ENCODE measurements at regions not wholly inside any gene's neighbourhood (a gene's known extent, or its start where the extent isn't known, plus 50 kb on each side); places are given as distances from the start of the nearest gene placed in this dataset.

- DNase-seq (ENCODE audit: low read depth, low spot score): no peak
Measured at GRCh38 chr13:34777914-34778303, 164.2 kb upstream of the NBEA start.

- DNase-seq (ENCODE audit: low read depth, low spot score): no peak
Measured at GRCh38 chr13:34779171-34779570, 162.9 kb upstream of the NBEA start.

GRCh38 chr13:34793301-34793700, 148.8 kb upstream of the NBEA start:
- no peak for DNase-seq (ENCODE audit: low read depth, low spot score)

- DNase-seq (ENCODE audit: low read depth, low spot score): no peak
Measured at GRCh38 chr13:34803756-34804155, 138.3 kb upstream of the NBEA start.

GRCh38 chr13:34805347-34805746, 136.7 kb upstream of the NBEA start:
- no peak for DNase-seq (ENCODE audit: low read depth, low spot score)

- no peak for DNase-seq (ENCODE audit: low read depth, low spot score)
Measured at GRCh38 chr13:34808649-34809048, 133.4 kb upstream of the NBEA start.

GRCh38 chr13:34810996-34811395, 131.1 kb upstream of the NBEA start:
- no peak for DNase-seq (ENCODE audit: low read depth, low spot score)

- peak; percentile 3 for DNase-seq (ENCODE audit: low read depth, low spot score)
Measured at GRCh38 chr13:34815526-34815925, 126.5 kb upstream of the NBEA start.

- peak; percentile 5 for DNase-seq (ENCODE audit: low read depth, low spot score)
Measured at GRCh38 chr13:34816245-34816884, 125.7 kb upstream of the NBEA start.

- DNase-seq (ENCODE audit: low read depth, low spot score): peak; percentile 4
Measured at GRCh38 chr13:34816908-34817665, 125.0 kb upstream of the NBEA start.

GRCh38 chr13:34822650-34823049, 119.4 kb upstream of the NBEA start:
- DNase-seq (ENCODE audit: low read depth, low spot score): no peak

GRCh38 chr13:34826432-34826831, 115.6 kb upstream of the NBEA start:
- DNase-seq (ENCODE audit: low read depth, low spot score): no peak

GRCh38 chr13:34833562-34834182, 108.4 kb upstream of the NBEA start:
- DNase-seq (ENCODE audit: low read depth, low spot score): peak; percentile 35

GRCh38 chr13:34842466-34842865, 99.6 kb upstream of the NBEA start:
- no peak for DNase-seq (ENCODE audit: low read depth, low spot score)

- peak; percentile 48 for DNase-seq (ENCODE audit: low read depth, low spot score)
Measured at GRCh38 chr13:34847766-34848165, 94.3 kb upstream of the NBEA start.

GRCh38 chr13:34849406-34849805, 92.7 kb upstream of the NBEA start:
- no peak for DNase-seq (ENCODE audit: low read depth, low spot score)

GRCh38 chr13:34853161-34853560, 88.9 kb upstream of the NBEA start:
- no peak for DNase-seq (ENCODE audit: low read depth, low spot score)

- DNase-seq (ENCODE audit: low read depth, low spot score): no peak
Measured at GRCh38 chr13:34857558-34858325, 84.3 kb upstream of the NBEA start.

GRCh38 chr13:34862311-34862710, 79.8 kb upstream of the NBEA start:
- DNase-seq (ENCODE audit: low read depth, low spot score): no peak

- no peak for DNase-seq (ENCODE audit: low read depth, low spot score)
Measured at GRCh38 chr13:34862716-34863115, 79.4 kb upstream of the NBEA start.

GRCh38 chr13:34863360-34864135, 78.5 kb upstream of the NBEA start:
- peak; percentile 13 for DNase-seq (ENCODE audit: low read depth, low spot score)

Data from ELF-1 (cell line).